ENCODE measurements at regions not wholly inside any gene's neighbourhood (a gene's known extent, or its start where the extent isn't known, plus 50 kb on each side); places are given as distances from the start of the nearest gene placed in this dataset.

GRCh38 chr18:46400449-46400848, 256.6 kb downstream of the LOXHD1 start:
- DNase-seq (ENCODE audit: low read depth): no peak
- no peak overlapping the region for H3K4me3 ChIP-seq (ENCODE audit: control insufficient read depth, low read depth, low read length)
- no peak for TF ChIP-seq CTCF (conservative IDR thresholded peaks at IDR 0.05; ENCODE audit: control insufficient read depth, insufficient read depth, low read depth, low read length)

GRCh38 chr18:46401486-46402070, 255.4 kb downstream of the LOXHD1 start:
- no peak for DNase-seq (ENCODE audit: low read depth)
- TF ChIP-seq CTCF (conservative IDR thresholded peaks at IDR 0.05; ENCODE audit: control insufficient read depth, insufficient read depth, low read depth, low read length): no peak
- H3K4me3 ChIP-seq (ENCODE audit: control insufficient read depth, low read depth, low read length): no peak overlapping the region

DNA sequence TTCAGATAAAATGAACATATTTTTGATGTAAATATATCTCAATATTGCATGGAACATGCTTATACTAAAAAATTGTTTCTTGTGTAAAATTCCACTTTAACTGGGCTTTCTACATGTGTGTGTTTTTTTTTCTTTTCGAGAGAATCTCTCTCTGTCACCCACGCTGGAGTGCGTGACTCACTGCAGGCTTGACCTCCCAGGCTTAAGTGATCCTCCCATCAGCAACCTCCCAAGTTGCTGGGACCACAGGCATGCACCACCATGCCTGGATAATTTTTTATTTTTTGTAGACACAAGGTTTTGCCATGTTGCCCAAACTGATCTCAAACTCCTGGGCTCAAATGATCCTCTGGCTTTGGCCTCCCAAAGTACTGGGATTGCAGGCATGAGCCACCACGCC, 254.6 kb downstream of the LOXHD1 start:
- peak; percentile 55 for DNase-seq (ENCODE audit: low read depth)
- TF ChIP-seq CTCF (conservative IDR thresholded peaks at IDR 0.05; ENCODE audit: control insufficient read depth, insufficient read depth, low read depth, low read length): no peak
- no peak overlapping the region for H3K4me3 ChIP-seq (ENCODE audit: control insufficient read depth, low read depth, low read length)

- TF ChIP-seq CTCF (conservative IDR thresholded peaks at IDR 0.05; ENCODE audit: control insufficient read depth, insufficient read depth, low read depth, low read length): no peak
- H3K4me3 ChIP-seq (ENCODE audit: control insufficient read depth, low read depth, low read length): no peak overlapping the region
- DNase-seq (ENCODE audit: low read depth): no peak
Observed at GRCh38 chr18:46402945-46403344, 254.1 kb downstream of the LOXHD1 start.

GRCh38 chr18:46405832-46406538, 251.0 kb downstream of the LOXHD1 start:
- TF ChIP-seq CTCF (conservative IDR thresholded peaks at IDR 0.05; ENCODE audit: control insufficient read depth, insufficient read depth, low read depth, low read length): no peak
- no peak overlapping the region for H3K4me3 ChIP-seq (ENCODE audit: control insufficient read depth, low read depth, low read length)

DNA sequence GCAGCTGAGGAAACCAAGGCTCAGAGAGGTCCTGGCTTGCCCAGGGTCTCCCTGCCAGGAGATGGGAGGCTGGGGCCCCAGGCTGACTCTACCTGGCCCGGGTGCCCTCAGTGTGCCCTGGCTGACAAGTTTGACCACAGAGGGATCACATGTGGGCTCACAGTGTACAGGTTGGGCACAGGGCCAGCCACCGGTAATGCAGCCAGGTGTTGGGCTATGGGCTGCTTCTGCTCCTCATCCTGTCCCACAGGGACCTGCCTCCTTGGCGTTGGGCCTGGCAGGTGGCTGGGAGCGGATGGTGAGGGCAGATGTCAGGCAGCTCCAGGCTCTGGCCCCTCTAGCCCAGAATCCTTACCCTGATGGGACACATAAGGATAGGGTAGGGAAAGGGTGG, 250.5 kb downstream of the LOXHD1 start:
- DNase-seq (ENCODE audit: low read depth): no peak
- no peak overlapping the region for H3K4me3 ChIP-seq (ENCODE audit: control insufficient read depth, low read depth, low read length)
- no peak for TF ChIP-seq CTCF (conservative IDR thresholded peaks at IDR 0.05; ENCODE audit: control insufficient read depth, insufficient read depth, low read depth, low read length)

More at GRCh38 chr18:46405832-46406538, 251.0 kb downstream of the LOXHD1 start:
- no peak for DNase-seq (ENCODE audit: low read depth)
